Prostate gland (tissue), 2 donors: ENCODE measurements at regions not wholly inside any gene's neighbourhood (a gene's known extent, or its start where the extent isn't known, plus 50 kb on each side); places are given as distances from the start of the nearest gene placed in this dataset.

Experiments
- POLR2A ChIP-seq: fragments of 450-650 bp; IDR thresholded peaks from one replicate; pipeline ENCODE4 v1.6.1; 2016; ENCODE audit warnings: antibody characterized with exemption, mild to moderate bottlenecking
- TF ChIP-seq, protein P1 (sequence below), 4 experiments: fragments of 200-600 bp in 2 of 4; fragments of 450-650 bp in 2 of 4; sonication (generic) in 2 of 4; IDR thresholded peaks; 1 replicate in 3 of 4; 2 replicates in 1 of 4; pipeline ENCODE4 v1.5.1; 2016 to 2019; ENCODE audit warnings: antibody characterized with exemption in 4 of 4, mild to moderate bottlenecking in 2 of 4, moderate library complexity in 2 of 4

DNA sequence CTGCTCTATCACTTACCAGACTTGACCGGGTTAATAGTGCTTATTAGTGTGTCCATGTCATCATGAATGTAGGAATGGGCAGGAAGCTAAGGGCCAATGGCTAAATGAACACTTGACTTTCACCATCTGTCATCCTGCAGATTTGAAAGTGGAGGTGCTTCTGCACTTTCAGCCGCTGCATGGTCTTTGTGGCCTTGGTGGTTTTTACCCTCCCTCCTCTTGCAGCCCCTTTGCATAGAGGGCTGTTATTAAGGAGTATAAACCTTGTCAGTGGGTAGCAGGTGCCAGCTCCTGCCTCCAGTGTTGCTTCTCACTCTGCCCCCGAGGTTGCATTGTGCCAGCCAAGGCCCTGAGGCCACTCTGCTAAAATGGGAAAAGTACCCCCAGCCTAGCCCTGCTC, 122.2 kb upstream of the TNFAIP3 start:
- TF ChIP-seq, protein P1, sequence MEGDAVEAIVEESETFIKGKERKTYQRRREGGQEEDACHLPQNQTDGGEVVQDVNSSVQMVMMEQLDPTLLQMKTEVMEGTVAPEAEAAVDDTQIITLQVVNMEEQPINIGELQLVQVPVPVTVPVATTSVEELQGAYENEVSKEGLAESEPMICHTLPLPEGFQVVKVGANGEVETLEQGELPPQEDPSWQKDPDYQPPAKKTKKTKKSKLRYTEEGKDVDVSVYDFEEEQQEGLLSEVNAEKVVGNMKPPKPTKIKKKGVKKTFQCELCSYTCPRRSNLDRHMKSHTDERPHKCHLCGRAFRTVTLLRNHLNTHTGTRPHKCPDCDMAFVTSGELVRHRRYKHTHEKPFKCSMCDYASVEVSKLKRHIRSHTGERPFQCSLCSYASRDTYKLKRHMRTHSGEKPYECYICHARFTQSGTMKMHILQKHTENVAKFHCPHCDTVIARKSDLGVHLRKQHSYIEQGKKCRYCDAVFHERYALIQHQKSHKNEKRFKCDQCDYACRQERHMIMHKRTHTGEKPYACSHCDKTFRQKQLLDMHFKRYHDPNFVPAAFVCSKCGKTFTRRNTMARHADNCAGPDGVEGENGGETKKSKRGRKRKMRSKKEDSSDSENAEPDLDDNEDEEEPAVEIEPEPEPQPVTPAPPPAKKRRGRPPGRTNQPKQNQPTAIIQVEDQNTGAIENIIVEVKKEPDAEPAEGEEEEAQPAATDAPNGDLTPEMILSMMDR (IDR thresholded peaks at IDR 0.05) = no peak
- TF ChIP-seq POLR2A = no peak
